ENCODE measurements at regions not wholly inside any gene's neighbourhood (a gene's known extent, or its start where the extent isn't known, plus 50 kb on each side); places are given as distances from the start of the nearest gene placed in this dataset.
"Not testable (repeated sequence)": the region's sequence is repeated elsewhere in the genome, so short reads cannot be mapped to it uniquely, and the experiment has no call there.

- not testable (repeated sequence) for DNase-seq
Measured at GRCh38 chr1:145191272-145191675, 50.7 kb downstream of the PPIAL4D start.

DNA sequence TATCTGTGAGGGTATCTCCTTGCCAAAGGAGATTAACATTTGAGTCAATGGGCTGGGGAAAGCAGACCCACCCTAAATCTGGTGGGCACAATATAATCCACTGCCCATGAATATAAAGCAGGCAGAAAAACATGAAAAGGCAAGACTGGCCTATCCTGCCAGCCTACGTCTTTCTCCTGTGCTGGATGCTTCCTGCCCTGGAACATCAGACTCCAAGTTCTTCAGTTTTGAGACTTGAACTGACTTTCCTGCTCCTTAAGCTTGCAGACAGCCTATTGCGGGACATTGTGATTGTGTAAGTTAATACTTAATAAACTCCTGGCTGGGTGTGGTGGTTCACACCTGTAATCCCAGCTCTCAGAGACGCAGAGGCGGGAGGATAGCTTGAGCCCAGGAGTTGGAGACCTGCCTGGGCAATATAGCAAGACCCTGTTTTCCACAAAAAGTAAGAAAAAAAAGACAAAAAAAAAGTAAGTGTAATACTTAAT, 52.4 kb downstream of the PPIAL4D start:
- DNase-seq = not testable (repeated sequence)

- peak; percentile 47 for DNase-seq
Measured at GRCh38 chr1:145188869-145189542, 53.0 kb downstream of the PPIAL4D start.

DNA sequence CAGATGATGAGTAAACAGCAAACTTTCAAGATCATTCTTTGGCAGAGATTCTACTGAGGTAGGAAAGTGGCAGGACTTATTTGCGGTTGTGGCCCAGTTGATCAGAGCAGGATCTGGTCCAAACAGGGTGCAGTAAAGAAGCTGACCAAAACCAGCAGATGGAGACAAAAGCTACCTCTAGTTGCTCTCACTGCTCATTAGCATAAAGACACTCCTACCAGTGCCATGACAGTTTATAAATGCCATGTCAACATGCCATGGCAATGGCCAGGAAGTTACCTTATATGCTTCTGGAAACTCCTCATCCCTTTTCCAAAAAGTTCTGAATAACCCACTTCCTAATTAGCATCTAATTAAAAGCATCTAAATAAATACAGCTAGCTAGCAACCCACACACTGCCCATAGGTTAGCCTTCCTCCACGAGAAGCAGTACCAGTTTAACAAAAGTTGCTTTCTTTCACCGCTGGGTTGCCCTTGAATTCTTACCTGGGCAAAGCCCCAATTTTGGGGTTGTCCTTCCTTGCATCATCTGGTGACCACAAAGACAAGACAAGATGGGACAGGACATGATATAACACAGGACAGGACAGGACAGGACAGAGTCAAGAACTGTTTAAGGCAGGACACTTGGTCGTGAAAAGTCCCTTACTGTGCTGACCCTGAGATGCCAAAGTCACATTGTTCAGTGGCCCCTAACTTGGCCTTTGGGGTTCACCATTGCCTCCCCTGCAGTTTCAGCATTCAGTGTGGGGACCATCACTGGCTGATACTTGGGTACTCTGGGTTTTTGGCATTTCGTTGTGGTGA, 59.2 kb downstream of the PPIAL4D start:
- DNase-seq = not testable (repeated sequence)

DNA sequence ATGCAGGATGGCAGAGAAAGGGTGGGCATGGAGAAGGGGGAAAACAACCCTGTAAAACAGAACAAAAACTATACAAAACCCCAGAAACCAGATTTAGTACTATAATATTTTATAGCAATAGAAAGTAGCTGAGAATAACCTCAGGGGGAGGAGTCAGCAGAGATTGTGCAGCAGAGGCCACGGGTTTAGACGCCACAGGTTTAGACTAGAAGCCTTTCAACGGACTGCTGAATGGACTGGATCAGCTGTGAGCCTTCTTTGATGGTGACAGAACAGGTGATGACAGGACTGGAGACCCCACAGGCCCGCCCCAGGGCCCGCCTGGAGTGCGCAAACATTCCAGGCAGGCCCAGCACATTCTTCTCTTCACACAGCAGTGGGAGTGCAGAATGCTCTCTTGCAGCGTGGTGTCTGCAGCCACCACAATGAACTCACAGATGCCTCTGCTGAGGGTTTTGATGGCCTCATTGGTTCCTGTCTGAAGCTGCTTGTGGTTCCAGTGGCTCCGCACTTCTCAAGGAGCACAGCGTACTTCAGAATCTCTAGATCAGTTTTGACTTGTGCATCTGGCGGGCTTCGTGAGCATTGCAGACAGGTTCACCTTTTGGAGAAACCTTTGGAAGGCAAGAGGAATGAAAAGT, 65.6 kb downstream of the PPIAL4D start:
- DNase-seq = not testable (repeated sequence)

DNA sequence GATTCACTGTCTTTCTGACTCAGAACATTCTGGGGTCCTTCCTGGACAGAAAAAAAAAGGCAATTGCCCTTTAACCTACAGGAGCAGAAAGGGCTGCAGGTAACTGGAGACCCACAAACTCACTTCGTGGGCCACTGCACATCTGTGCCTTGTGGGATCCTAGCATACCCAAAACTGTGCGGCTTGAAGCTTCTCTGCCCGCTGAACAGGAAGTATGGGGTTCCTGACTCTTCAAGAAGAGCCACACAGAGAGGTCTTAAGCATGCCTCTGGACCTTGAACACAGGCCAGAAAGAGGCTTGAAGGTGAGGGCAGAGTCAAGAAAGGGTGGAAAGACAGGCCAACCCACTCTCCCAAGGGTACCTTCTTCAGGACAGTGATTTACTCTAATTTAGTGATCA, 67.6 kb downstream of the PPIAL4D start:
- not testable (repeated sequence) for DNase-seq

DNA sequence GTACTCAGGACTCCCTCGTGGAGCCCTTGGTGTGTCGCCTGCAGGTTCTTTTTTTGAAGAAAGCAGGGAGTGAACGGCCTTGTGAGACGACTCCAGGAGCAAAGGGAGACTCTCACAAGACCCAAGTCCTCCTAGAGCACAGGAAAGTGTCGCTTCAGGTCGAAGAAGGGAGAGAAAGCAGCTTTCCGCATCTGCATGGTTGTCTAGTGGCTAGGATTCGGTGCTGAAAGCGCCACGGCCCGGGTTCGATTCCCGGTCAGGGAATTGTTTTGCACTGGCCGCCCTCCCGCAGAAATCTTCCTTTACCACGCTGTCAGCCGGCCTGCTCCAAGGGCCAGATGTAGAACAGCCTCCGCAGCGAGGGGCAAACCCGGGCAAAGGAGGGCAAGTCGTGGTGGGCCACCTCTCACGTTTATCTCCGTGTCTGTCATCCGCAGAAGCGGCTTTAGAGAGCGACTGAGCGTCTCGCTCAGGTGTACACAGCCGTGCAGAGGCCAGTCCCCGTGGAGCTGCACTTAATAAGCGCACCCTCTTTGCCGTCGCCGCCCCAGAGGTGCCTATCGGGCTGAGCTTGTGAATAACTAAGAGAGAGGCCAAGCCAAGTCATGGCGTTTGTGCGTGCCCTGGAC, 72.6 kb downstream of the FAM72D start:
- not testable (repeated sequence) for DNase-seq

- DNase-seq = not testable (repeated sequence)
Measured at GRCh38 chr1:145164360-145164759, 68.6 kb downstream of the FAM72D start.

All from DMS79 treated with DMSO at 0.1 percent for 48 hours (cell line).